K562 (cell line): ENCODE measurements at regions not wholly inside any gene's neighbourhood (a gene's known extent, or its start where the extent isn't known, plus 50 kb on each side); places are given as distances from the start of the nearest gene placed in this dataset.

Experiments
- CAMTA2 ChIP-seq: fragments of 250-450 bp; sonication (Bioruptor Pico); conservative IDR thresholded peaks from 2 replicates; pipeline ENCODE4 v1.5.1; 2022
- EP300 ChIP-seq: IDR thresholded peaks from 2 replicates; pipeline ENCODE4 v1.6.1; 2012; ENCODE audit warnings: low read length, improper control_type of control experiment
- ETV6 ChIP-seq, 3 experiments: fragments of 150-350 bp in 1 of 3; sonication (generic) in 1 of 3; formaldehyde crosslinking in 1 of 3; IDR thresholded peaks; 2 replicates each; pipeline versions ENCODE4 v1.6.1 to v1.8.0; 2014 to 2022; ENCODE audit warnings: borderline replicate concordance in 2 of 3, low read depth in 2 of 3, antibody characterized with exemption in 1 of 3, low read length in 1 of 3, mild to moderate bottlenecking in 1 of 3, missing genetic modification reagents in 1 of 3
- MEF2A ChIP-seq: IDR thresholded peaks from 2 replicates; pipeline ENCODE4 v1.6.1; 2011; ENCODE audit warnings: low read depth, mild to moderate bottlenecking, low read length, moderate library complexity; ENCODE audit not compliant: control insufficient read depth
- MXD1 ChIP-seq: fragments of 250-450 bp; sonication (Bioruptor Pico); IDR thresholded peaks from 2 replicates; pipeline ENCODE4 v1.8.0; 2021; ENCODE audit warnings: borderline replicate concordance, mild to moderate bottlenecking, moderate library complexity; ENCODE audit not compliant: poor library complexity, severe bottlenecking
- POLR2AphosphoS5 ChIP-seq: IDR thresholded peaks from 2 replicates; pipeline ENCODE4 v1.6.1; 2011; ENCODE audit warnings: mild to moderate bottlenecking, low read depth, low read length, moderate library complexity; ENCODE audit not compliant: control insufficient read depth, insufficient read depth
- POLR3G ChIP-seq: IDR thresholded peaks from 2 replicates; pipeline ENCODE4 v1.6.1; 2011; ENCODE audit not compliant: insufficient read length, insufficient replicate concordance; ENCODE audit errors: extremely low read depth
- PTRF ChIP-seq: fragments of 450-650 bp; IDR thresholded peaks from 2 replicates; pipeline ENCODE4 v1.6.1; 2016; ENCODE audit warnings: mild to moderate bottlenecking, missing genetic modification characterization, missing compliant biosample characterization
- RBM22 ChIP-seq: fragments of 200-400 bp; formaldehyde crosslinking; IDR thresholded peaks from 2 replicates; pipeline ENCODE4 v1.6.1; 2018; ENCODE audit warnings: low read length, low read depth; ENCODE audit not compliant: poor library complexity, severe bottlenecking
- SRF ChIP-seq, 2 experiments: fragments of 250-450, 450-650 bp in 1 of 2; sonication (Bioruptor Pico) in 1 of 2; sonication (generic) in 1 of 2; formaldehyde crosslinking; IDR thresholded peaks; 2 replicates each; pipeline versions ENCODE4 v1.5.0 to v1.5.1; 2020 to 2022; ENCODE audit warnings: mild to moderate bottlenecking in 1 of 2, missing genetic modification reagents in 1 of 2
- TOE1 ChIP-seq, 2 experiments: fragments of 450-650 bp in 1 of 2; sonication (generic) in 1 of 2; formaldehyde crosslinking in 1 of 2; IDR thresholded peaks; 2 replicates each; pipeline versions ENCODE4 v1.7.1 to v1.8.0; 2016 to 2022; ENCODE audit warnings: borderline replicate concordance in 2 of 2, mild to moderate bottlenecking in 2 of 2, antibody characterized with exemption in 1 of 2, inconsistent platforms in 1 of 2, low read depth in 1 of 2, missing genetic modification reagents in 1 of 2, moderate library complexity in 1 of 2
- ZNF696 ChIP-seq: fragments of 250-450 bp; sonication (Bioruptor Pico); conservative IDR thresholded peaks from 2 replicates; pipeline ENCODE4 v1.4.0; 2020; ENCODE audit warnings: mild to moderate bottlenecking, moderate library complexity
- TF ChIP-seq, protein P1 (sequence below), 3 experiments: IDR thresholded peaks in 2 of 3; conservative IDR thresholded peaks in 1 of 3; 2 replicates each; pipeline ENCODE4 v1.5.1; 2011 to 2012; ENCODE audit warnings: low read length in 3 of 3, mild to moderate bottlenecking in 3 of 3, control low read depth in 2 of 3, improper control_type of control experiment in 1 of 3, inconsistent platforms in 1 of 3, low read depth in 1 of 3, mixed read lengths in 1 of 3, moderate library complexity in 1 of 3; ENCODE audit not compliant: insufficient read depth in 2 of 3

- no peak for TF ChIP-seq EP300
- no peak for TF ChIP-seq PTRF (tag)
- TF ChIP-seq RBM22 = no peak
- no peak for TF ChIP-seq ETV6 (IDR thresholded peaks at IDR 0.05; ENCODE audit: borderline replicate concordance in 1 of 2, low read depth in 2 of 2, low read length in 1 of 2)
- TF ChIP-seq ETV6 (CRISPR knock-in tag; IDR thresholded peaks at IDR 0.05; ENCODE audit: borderline replicate concordance) = no peak
- TF ChIP-seq TOE1 (IDR thresholded peaks at IDR 0.05; ENCODE audit: borderline replicate concordance) = no peak
- TF ChIP-seq TOE1 (CRISPR knock-in tag; IDR thresholded peaks at IDR 0.05; ENCODE audit: borderline replicate concordance, low read depth) = no peak
- no peak for TF ChIP-seq MEF2A
- TF ChIP-seq SRF (CRISPR knock-in tag; IDR thresholded peaks at IDR 0.05) = no peak
- TF ChIP-seq, protein P1, sequence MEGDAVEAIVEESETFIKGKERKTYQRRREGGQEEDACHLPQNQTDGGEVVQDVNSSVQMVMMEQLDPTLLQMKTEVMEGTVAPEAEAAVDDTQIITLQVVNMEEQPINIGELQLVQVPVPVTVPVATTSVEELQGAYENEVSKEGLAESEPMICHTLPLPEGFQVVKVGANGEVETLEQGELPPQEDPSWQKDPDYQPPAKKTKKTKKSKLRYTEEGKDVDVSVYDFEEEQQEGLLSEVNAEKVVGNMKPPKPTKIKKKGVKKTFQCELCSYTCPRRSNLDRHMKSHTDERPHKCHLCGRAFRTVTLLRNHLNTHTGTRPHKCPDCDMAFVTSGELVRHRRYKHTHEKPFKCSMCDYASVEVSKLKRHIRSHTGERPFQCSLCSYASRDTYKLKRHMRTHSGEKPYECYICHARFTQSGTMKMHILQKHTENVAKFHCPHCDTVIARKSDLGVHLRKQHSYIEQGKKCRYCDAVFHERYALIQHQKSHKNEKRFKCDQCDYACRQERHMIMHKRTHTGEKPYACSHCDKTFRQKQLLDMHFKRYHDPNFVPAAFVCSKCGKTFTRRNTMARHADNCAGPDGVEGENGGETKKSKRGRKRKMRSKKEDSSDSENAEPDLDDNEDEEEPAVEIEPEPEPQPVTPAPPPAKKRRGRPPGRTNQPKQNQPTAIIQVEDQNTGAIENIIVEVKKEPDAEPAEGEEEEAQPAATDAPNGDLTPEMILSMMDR (IDR thresholded peaks at IDR 0.05 in 2 of 3, conservative IDR thresholded peaks at IDR 0.05 in 1 of 3; ENCODE audit: insufficient read depth in 2 of 3, low read depth in 1 of 3, low read length in 3 of 3) = no peak
- no peak for TF ChIP-seq ZNF696 (CRISPR knock-in tag)
- TF ChIP-seq POLR3G = no peak
- TF ChIP-seq MXD1 = no peak
- no peak for TF ChIP-seq CAMTA2 (CRISPR knock-in tag)
- no peak for TF ChIP-seq POLR2AphosphoS5
These were observed 226.5 kb downstream of the C12orf50 start for GRCh38 chr12:87802721-87803011.
